ENCODE measurements at regions not wholly inside any gene's neighbourhood (a gene's known extent, or its start where the extent isn't known, plus 50 kb on each side); places are given as distances from the start of the nearest gene placed in this dataset.

DNA sequence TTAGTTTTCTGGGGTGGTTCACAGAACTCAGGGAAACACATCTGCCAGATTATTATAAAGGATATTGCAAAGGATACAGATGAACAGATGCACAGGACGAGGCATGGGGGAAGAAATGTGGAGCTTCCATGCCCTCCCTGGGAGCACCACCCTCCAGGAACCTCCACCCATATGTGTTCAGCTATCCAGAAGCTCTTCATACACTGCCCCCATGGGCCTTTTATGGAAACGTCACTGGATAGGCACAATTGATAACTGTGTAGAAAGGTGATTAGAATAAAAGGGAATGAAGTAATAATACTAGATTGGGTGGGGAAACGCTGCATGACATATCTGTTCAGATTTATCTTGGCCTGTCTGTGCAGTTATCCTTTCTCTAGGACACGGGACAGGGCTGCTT is 357.9 kb downstream of the HS3ST1 start:
- TF ChIP-seq POLR2A (IDR thresholded peaks at IDR 0.05) (no peak), CTCF (IDR thresholded peaks at IDR 0.05) (no peak), POLR2AphosphoS5 (IDR thresholded peaks at IDR 0.05) (no peak)

Measured in gastroesophageal sphincter (tissue), 3 donors.